AG09309 (cell line): ENCODE measurements at regions not wholly inside any gene's neighbourhood (a gene's known extent, or its start where the extent isn't known, plus 50 kb on each side); places are given as distances from the start of the nearest gene placed in this dataset.

Source experiments
- DNase-seq: peaks from one replicate; pipeline ENCODE4 v3.0.0-alpha.2; 2010; ENCODE audit warnings: low read depth
- H3K4me3 ChIP-seq: 2 replicates; pipeline ENCODE4 v1.5.1; 2011; ENCODE audit warnings: mild to moderate bottlenecking, low read depth, low read length, moderate library complexity; ENCODE audit not compliant: control insufficient read depth
- TF ChIP-seq, protein P1 (sequence below): IDR thresholded peaks from 2 replicates; pipeline ENCODE4 v1.5.1; 2011; ENCODE audit warnings: mild to moderate bottlenecking, low read depth, low read length, inconsistent platforms; ENCODE audit not compliant: insufficient read depth, control insufficient read depth; ENCODE audit errors: missing control alignments

GRCh38 chr7:155972247-155972646 lies 160.0 kb upstream of the SHH start:
- H3K4me3 ChIP-seq, result no peak overlapping the region
- no peak for DNase-seq
- TF ChIP-seq, protein P1, sequence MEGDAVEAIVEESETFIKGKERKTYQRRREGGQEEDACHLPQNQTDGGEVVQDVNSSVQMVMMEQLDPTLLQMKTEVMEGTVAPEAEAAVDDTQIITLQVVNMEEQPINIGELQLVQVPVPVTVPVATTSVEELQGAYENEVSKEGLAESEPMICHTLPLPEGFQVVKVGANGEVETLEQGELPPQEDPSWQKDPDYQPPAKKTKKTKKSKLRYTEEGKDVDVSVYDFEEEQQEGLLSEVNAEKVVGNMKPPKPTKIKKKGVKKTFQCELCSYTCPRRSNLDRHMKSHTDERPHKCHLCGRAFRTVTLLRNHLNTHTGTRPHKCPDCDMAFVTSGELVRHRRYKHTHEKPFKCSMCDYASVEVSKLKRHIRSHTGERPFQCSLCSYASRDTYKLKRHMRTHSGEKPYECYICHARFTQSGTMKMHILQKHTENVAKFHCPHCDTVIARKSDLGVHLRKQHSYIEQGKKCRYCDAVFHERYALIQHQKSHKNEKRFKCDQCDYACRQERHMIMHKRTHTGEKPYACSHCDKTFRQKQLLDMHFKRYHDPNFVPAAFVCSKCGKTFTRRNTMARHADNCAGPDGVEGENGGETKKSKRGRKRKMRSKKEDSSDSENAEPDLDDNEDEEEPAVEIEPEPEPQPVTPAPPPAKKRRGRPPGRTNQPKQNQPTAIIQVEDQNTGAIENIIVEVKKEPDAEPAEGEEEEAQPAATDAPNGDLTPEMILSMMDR, result no peak

DNA sequence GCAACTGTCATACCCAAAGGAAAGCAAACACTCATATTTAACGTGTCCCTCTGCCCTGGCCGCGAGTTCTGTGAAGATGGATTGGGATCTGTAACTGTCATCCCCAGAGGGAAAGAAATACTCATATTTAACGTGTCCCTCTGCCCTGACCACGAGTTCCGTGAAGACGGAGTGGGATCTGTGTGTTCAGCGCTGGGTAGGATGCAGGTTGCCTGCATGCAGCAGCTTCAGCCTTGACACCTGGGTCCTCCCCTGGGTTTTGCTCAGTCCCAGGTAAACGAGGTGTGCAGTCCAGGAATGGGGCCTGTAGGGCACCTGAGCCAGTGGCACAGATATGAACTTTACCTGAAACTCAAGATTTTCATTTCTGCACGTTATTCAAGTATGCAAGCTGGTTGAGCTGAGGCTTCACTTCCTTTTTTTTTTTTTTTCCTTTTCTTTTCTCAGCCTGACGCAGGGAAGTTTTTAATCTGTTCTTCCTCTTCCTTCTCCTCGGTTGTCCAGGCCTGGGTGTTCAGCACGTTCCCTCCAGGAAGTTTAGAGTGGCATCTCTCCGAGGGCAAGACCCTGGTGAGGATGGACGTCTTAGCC lies 159.0 kb upstream of the SHH start:
- no peak for DNase-seq
- H3K4me3 ChIP-seq, result no peak overlapping the region
- TF ChIP-seq, protein P1, result no peak

DNA sequence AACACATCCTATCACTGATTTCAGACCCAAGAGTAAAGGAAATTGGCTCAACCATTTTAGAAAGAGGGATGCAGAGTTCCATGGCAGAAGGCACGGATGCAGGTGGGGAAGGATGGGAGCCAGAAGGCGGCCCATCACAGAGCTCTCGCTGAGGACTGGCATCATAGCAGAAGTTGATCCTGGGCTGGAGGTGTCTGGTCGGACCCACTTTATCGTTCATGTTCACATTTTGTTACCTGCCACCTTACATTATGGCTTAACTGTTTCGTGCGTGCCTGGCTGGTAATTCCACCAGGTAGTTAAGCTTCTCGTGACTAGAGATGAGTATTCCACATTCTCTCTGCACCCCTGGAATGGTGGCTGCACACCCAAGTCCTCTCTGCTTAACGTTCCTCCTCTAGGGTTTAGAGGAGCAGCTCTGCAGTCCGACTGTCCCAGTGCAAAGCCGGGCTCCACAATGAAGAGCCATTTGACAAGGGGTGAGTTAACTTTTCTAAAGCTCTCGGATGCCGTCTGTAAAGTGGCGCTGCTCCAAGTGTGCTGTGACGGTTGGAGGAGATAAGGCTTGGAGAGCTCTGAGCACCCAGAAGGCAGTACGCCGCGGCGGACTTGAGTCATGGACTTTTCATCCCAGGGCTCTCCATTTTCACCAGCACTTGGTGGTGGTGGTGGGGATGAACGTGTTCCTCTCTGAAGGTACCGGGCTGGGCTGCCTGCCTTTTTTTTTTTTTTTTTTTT lies 157.1 kb upstream of the SHH start:
- no peak for DNase-seq
- TF ChIP-seq, protein P1, result no peak
- no peak overlapping the region for H3K4me3 ChIP-seq

- TF ChIP-seq, protein P1, result no peak
- no peak for DNase-seq
- H3K4me3 ChIP-seq, result no peak overlapping the region
Measured at GRCh38 chr7:155965010-155965409, 152.7 kb upstream of the SHH start.

GRCh38 chr7:155964543-155964942 lies 152.3 kb upstream of the SHH start:
- TF ChIP-seq, protein P1, result no peak
- no peak for DNase-seq
- H3K4me3 ChIP-seq, result no peak overlapping the region

DNA sequence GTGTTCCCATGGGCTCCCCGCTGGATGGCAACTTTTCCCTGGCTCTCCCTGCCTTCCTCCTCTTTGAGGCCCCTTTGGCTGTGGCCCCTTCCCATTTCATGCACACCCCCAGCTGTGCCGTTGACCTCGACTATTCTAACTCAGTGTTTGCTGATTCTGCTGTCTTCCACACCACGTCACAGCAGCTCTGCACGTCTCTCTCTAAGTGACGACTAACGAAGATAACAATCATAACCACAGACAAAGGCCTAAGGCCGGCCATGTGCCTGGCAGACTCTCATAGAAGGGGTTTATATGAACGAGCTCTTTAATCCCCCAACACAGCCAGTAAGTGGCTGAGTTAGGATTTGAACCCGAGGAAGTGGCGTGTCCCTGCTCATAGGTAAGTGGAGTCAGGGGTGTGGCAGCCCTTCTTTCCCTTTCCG lies 151.5 kb upstream of the SHH start:
- TF ChIP-seq, protein P1, result no peak
- no peak overlapping the region for H3K4me3 ChIP-seq
- no peak for DNase-seq

DNA sequence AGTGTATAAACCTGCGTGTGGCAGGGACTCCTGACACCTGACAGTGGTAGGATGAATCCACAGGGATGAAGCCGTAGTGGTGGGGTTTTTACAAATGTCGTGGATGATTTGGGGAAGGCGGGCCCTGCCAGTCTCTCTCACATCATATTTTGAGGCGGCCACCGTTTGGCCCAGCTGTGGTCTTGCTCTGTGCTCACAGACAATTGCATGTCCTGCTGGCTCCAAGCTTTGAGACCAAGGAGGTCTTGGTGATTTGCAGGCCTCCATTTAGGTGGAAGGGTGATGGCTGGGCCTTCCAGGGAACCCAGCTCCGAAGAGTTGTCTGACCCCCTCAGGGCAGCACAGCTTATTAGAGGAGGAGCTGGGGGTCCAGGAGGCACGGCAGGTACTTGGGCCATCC lies 151.1 kb upstream of the SHH start:
- H3K4me3 ChIP-seq, result no peak overlapping the region
- DNase-seq, result no peak
- TF ChIP-seq, protein P1, result no peak
